Activated T-helper 1 cell treated with Interleukin-2 at 50 U/mL for 16 hours (primary cell): ENCODE measurements at regions not wholly inside any gene's neighbourhood (a gene's known extent, or its start where the extent isn't known, plus 50 kb on each side); places are given as distances from the start of the nearest gene placed in this dataset.

Experiments
- DNase-seq: peaks from one replicate; pipeline ENCODE4 v3.0.0-alpha.2; 2020; ENCODE audit warnings: low read depth

DNA sequence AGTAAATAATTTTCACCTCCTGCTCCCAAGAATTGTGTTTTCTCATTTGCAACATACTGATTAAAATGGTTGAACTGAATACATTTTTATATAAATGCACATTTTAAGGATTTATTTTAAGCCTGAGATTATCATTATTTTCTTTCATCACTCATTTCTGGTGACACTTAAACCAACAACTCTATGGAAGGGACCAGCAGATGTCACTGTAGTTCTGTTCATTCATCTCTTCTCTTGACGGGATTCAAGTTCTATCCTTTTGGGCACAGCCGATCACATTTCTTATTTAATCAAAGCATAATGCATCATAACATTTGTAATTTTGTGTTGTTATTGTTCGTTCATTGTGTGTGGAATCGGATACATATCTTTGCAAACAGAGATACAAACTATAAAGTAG lies 417.9 kb downstream of the HRH4 start:
- DNase-seq = no peak

DNA sequence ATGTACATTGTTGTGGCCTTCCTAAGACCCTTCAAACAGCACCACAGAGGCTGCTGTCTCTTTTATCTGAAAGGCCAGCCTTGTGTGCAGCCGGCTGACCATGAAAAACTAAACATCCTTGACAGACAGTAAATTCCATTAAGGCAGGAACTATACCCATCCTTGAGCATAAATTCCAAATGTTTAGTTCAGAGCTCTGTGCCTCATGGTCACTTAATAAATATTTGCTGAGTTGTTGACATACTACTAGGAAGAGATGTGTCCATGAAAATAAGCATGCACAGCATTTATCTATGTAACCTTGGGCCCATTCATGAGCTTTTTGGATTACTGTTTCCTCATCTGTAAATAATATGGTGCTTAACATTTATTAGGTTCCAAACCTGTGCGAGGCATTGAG lies 424.8 kb downstream of the HRH4 start:
- DNase-seq = no peak

DNA sequence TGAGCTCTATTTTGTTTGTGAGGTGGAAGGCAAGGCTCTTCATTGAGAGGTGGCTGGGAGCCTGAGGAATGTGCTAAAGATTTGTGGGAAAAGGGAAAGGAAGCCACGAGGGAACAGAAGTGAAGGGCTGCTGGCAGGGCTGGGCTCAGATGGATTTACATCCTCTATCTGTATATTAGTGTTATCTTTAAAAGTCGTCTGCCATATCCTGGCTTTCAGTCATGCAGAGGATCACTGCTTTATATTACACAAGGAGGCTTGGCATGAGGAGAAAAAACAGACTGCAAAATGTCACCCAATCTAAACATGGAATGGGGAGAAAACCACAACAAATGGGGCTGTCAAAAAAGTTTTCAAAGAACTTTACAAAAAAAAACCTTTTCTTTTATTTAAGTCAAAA lies 434.4 kb downstream of the HRH4 start:
- no peak for DNase-seq

DNA sequence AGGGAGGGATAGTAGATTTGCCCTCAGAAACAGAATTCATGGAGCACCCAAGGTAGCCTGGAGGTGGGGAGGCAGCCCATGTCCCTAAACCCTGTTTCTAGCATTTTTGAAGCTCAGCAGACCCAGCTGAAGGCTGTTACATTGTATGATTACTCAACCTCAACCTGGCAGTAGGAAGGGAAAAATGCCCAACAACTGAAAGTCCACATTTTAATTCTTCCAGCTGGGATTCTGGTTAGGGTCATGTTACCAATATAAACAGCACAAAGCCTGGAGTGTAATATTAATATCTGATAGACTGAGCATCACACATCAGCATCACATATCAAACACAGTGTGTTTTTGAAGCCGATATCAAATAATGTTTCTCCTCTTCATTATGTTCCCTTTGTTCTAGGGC lies 437.0 kb downstream of the HRH4 start:
- DNase-seq = no peak

DNA sequence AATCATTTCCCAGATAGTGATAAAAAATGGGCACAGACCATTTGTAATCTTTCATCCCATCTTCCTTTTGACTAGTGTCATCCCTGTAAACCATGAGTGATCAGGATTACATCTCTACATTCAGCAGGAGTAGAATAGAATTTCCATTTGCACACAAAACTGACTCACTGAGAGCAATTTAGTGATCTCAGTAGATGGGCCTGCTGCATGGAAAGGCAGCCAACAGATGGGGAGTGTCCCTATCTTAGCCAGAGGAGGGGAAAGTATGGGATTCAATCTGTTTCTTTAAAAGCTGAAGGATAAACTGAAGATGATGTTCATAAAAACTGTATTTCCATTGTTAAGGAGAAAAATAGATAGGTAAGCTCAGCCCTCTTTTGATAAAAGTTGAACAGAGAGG lies 441.7 kb downstream of the ZNF521 start:
- no peak for DNase-seq

DNA sequence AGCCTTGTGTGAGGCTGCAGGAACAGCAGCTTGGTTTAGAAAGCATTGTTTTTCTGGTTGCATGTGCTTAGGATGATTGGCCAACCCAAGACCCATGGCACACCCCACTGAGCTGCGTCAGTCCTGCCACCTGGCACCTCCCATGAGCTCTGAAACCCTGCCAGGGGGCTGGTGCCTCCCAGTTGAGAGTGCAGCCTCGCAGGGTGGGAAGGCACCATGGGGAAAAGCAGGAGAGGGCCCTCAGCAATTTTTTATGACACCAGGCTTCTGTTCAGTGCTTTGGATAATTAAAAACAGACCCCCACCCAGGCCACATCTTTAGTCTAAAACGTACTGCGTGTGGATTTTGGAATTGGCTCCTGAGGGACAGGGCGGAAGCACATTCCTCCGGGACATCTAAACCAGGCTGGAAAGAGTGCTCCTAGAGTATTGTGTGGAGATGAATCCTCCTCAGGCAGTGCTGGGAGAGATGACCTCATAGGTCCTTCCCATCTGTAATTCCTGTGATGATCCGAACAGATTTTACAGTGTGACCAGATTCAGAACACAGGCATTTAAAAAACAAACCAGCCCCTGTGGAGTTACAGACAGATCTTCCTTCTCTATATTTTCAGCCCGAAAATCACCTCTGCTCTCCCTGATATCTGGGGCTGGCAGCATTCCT lies 438.3 kb downstream of the ZNF521 start:
- DNase-seq = no peak

DNA sequence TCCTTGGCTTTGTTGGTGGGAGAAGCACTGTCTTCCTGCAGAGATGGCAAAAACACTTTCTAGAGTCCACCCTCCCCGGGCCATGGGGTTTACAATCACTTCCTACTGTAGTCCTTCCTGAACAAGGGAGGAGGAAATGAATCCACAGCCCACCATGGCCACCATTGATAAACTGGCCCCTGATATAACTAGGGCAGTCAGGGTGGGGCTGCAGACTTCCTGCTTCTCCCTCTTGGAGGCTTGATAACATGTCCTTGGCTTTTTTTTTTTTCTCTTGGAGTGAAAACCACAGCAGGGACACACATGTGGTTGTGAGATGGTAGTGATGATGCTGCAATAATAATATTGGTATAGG lies 437.8 kb downstream of the ZNF521 start:
- no peak for DNase-seq

DNA sequence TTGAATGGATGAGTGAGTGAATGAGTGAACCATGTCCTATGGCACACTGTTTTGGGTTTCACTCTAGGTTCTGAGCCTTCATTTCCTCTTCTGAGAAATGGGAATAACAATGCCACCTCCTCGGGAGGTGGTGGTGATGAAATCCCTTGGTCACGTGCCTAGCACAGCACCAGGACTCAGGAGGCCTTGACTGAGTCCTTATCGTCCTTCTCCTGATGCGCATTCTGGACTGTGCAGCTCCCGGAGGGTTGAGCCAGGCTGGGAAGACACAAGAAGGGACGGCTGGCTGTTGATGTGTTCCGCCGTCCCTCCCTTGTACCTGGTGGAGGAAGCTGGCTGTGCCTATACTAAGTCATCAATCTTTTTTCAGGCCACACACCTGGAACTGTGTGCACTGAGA lies 437.3 kb downstream of the ZNF521 start:
- no peak for DNase-seq

DNA sequence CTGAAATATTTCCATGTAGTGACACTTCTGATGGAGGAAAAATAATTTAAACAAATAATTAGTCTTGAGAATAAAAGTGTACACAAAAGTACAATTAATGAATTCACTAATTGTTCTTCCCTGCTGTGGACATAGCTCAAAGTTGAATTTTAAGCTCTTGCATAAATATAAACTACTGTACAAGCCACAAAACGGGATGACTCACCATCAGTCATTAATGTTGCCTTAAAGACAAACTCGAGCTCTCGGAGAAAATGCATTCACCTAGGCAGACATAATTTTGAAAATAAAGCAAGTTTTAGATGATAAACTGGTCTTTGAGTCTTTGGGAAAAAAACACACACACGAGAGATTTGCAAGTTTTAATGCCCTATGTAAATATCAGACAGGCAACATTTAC lies 436.4 kb downstream of the ZNF521 start:
- no peak for DNase-seq

DNA sequence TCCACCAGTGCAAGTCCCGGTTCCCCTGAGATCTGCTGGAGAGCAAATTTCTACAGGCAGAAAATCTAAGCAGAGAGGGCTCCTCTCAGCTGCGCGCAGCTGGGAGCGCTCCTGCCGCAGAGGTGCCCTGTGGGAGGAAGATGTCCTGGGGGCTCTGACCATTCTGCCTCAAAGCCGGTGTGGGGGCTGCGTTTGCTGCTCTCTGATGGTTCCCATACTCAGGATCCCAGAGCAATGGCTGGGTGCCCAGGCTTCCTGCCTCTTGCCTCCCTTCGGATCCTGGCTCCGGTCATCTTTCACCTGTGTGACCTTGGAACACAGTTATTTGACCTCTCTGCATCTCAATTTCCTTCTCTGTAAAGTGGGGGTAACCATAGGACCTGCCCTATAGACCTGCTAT lies 434.2 kb downstream of the ZNF521 start:
- no peak for DNase-seq

DNA sequence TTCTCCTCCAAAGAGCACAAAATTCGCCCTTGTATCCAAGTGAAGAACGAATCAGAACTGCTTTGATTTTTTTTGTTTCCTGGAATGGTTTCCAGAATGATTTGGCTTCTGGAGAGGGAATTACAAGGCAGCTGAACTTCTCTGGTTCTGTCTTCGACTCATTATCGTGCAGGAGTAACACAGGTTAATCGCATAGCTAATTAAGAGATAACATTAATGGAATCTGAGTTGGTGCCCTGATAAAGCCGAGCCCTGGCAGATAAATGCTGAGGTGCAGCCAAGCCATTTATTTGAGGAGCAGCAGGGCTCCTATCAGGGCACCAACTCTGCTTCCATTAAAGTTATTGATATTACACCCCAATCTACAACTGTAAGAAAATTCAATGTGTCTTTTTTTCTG lies 433.7 kb downstream of the ZNF521 start:
- DNase-seq = no peak

DNA sequence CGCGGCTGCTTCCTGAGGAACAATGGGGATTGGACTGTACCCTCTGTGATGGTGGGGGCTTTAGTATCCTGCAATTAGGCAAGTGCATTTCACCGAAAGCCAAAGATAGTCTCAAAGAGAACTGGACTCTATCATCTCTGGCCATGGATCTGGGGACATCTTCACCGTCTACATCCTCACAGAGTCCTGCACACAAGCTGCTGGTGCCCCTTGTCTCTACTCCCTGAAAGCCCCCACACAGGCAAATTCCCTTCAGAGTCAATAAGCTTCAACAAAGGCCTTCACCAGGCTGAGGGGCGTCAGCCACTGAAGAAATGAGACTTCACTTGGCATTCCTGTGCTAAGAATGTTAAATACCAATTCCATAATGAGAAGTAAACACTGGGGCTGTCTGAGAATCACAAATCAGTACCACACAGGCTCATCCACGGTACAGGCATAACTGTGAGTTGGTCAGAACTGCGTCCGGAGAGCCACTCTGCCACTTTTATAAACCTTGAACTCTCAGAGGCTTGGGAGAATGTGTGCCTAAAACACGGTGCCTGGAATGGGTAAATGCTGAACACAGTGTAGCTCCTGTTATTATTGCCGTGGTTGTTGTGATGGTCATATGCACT lies 432.7 kb downstream of the ZNF521 start:
- DNase-seq = no peak

DNA sequence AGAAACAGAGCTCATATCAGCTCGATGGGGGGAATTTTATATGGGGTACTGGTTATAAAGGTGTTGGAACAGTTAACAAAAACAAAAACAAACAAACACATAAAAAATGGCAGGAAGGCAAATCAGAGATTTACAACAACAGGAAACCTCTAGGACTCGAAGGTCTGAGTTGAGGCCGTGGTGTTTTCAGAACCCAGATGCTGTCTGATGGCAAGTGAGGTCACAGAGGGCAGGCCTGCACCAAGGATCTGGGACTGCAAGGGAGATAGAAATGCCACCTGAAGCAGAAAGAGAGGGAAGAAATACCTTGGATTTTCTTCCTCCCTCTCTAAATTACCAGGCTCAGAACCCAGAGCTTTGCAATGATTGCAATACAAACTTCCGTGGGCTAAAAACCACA lies 429.5 kb downstream of the ZNF521 start:
- no peak for DNase-seq

DNA sequence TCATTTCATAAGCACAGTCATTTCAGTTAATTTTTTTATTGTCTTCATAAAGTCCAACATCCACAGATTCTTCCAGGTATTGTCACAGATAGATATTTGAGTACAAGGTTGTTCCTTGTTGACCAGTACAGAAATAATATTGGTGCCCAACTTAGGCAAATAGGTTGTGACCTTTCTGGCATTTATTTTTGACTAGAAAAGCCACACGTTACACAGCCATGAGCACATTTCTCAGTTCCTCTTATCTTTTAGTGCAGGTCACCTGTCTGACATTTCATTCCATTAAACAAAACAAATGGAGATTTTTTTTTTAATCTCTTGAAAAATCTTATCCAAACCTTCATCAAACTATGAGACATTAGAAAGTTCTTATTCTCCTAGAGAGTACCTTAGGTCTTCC lies 428.8 kb downstream of the ZNF521 start:
- DNase-seq = no peak

DNA sequence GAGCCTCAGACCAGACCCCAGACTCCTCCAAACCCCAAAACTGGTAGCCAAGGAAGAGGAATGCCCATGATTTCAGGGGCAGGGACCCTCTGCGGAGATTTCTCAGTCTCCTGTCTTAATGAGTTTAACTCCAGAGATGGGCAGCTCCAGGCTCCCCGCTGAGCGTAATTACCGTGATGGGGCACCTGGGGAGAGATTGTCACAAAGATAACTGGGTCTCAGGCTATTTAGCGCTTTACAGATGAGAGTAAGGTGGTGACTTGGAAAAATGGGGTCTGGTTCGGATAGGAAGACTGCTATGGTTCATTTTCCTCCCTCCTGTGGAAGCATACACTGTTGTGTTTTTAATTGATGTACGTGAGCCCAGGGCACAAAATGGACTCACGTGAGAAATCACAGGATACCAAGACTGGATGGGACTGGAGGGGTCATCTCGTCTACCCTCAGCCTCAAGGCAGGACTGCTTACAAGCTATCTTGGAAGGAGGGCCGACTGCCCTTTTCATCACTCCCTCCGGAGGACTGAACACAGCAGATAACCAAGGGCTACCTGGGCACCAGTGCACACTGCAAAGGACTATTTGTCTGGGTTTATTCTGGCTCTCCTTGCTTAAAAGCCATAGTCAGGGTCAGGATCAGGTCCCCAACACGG lies 427.8 kb downstream of the ZNF521 start:
- no peak for DNase-seq

DNA sequence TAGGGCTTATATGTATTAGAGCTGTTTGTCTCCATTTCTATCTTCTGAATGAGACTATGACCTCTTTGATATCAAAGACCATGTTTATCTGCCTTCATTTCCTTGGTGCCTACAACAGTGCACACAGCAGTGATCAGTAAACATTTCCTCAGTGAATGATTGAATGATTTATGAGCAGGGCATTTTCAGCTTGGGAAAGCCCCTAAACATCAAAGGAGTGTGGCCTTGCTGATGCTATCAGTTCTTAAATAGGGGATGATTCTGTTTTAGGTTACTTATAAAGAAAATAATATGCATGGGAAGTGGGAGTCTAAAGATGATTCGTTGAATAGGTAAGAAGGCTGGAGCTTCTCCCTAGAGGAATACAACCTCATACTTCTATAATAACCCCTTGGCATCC lies 425.3 kb downstream of the ZNF521 start:
- no peak for DNase-seq

DNA sequence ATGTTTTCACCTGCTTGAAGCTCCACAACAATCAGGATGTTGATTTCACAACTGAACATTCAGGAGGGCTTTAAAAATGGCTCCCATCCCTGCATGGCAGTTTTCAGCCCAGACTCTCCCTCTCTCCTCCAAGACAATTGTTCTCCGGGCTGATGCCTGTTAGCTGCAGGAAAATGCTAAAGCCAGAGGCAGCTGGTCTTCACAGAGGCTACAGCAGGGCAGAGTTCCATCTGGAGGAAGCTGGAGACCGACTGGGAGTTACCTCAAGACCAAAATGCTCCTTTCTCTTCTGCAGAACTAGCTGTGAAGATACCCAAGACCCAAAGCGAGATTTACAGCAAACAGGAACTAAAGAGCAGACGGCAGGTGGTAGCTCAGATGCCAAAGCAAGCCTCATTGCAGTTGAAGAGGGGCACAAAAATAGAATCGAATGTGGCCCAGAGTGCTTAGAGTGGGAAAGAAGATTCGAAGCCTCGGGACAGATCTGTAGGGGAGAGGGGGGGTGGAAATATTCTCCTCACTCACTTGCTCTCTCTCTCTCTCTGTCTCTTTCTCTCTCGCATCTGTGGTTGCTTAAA lies 423.6 kb downstream of the ZNF521 start:
- no peak for DNase-seq

DNA sequence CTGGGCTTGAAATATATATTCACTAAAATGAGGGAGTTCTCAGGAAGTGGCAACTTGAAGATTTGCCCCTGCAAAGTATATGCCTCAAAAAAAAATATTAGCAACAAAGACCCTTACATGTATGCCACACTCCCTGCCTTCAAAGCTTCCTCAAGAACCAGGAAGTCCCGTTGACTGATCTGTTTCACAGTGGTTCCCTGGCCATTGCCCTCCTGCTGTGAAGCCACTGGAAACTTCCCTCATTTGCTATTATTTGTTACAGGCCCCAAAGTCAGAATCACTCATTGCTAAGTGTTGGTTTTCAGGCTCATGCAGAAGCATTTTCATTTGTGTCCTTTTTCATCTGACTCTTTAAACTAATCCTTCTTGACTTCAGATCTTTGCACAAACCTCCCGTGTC lies 421.5 kb downstream of the ZNF521 start:
- no peak for DNase-seq

DNA sequence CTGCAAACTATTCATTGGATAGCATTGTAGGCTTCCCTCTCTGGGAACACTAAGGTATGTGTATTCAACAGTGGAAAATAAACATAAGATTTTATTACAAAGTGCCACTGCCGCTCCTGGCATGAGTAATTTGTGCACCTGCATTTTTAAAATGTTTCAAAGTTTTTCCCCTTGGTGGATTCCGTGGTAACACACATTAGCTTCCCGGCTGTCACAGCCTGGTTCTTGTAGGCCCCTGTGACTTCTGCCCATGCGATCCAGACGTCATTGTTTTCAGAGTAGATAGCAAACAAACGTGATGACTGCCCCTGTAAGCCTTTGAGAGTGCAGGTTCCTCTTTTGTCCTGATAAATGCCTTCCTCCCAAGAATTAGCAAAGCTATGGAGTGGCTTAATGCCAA lies 421.0 kb downstream of the ZNF521 start:
- DNase-seq = no peak

DNA sequence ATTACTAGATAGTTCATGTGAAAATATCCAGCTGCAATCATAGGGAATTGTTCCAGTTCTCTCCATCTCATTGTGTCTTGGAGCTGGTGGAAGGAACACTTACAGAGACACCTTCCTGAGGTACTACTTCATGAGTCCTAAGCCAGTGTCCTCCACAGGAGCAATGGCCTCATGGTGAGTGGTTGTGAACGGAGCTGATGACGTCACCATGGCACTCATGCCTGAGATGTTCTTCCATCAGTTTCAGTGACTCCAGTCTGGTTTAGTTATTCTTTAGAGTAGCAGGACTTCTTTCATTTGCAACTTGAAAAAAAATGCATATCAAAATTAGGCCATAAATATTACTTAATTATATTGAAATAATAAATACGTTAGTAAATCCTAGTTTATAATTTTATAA lies 418.6 kb downstream of the ZNF521 start:
- no peak for DNase-seq

DNA sequence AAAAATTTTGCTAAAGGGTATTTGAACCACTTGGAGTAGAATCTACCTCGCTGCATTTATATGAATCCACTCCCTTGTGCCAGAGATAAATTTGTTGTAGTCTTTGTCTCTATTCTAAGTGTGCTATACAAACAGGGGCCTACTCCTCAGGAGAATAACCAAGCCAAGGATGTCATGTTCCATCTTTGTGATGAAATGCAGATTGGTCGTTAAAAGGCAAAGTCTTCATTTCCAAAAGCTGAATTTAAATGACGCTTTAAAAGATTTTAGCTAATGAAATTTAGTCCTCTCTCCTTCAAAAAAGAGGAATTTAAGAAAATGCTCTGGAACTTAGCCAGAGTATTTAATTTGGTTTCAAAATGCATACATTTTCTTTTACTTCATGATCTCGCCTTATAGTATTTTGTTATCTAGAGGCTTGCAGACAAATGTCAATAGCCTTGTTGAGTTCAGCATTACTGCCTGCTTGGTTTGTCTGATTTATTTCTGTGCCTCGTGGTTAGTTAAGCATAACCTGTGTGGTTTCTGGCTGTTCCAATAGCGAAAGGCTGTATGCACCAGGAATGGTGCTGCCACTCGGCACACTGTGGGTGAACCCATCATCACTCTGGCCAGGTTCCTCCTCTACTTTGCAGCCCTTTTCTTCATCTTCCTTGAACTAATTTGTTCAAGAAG lies 417.6 kb downstream of the ZNF521 start:
- no peak for DNase-seq

DNA sequence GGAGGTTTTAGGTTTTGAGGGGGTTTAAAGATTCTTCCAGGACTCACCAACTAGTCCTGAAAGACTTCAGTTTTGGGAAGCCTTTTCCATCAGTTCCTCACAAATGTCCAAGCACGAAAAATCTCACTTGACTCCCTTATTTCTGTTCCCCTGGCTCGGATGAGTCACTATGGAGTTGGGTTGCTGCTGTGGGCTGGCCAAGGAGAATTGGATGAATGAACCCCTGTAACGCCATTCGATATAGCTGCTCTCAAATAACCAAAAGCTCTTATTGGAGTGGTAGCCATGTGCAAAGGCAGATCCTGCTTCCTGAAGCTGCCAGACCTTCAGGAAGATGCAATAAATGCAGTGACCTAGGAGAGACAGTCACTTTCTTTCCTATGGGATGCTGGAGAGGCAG lies 417.0 kb downstream of the ZNF521 start:
- no peak for DNase-seq

DNA sequence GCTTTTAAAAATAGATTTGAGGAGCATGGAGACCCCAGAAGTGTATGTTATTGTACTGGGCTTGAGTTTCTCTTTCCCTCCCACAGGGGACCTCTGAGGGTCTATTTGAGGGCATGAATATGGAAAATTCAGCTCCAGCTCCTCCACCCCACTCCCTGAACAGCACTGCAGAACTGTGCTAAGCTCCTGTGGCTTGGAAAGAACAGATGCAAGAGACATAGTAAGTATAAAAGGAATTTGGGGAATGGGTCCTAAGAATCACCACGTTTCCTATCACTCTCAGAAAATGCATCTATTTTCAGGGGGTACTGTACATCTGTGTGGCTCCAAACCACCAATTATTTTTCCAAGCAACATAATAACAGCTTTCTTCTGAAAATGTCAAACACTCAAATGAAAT lies 416.1 kb downstream of the ZNF521 start:
- DNase-seq = no peak
